NOMO-1 (cell line): ENCODE measurements at regions not wholly inside any gene's neighbourhood (a gene's known extent, or its start where the extent isn't known, plus 50 kb on each side); places are given as distances from the start of the nearest gene placed in this dataset.

Source experiments
- DNase-seq, 2 experiments: peaks; one replicate each; lab custom pipeline; 2025; ENCODE audit not compliant: unreplicated experiment in 2 of 2; lab: John Stamatoyannopoulos, UW

DNA sequence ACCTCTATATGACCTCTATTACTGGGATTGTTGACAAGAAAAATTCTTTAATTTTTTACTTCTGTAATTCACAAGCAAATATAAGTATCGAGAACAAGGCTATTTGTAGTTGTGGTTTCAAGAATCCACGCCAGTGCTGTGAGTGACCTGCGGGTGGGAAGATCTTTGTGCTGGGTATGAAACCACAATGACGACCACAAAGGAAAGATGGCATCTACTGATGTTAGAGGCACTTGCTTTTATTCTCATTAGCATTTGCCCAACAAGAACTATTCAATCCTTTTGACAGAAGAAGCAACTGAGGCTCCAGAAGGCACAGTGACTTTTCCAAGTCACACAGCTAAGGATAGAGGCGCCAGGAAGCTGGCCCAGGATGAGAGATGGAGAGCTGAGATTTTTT, 1054.9 kb downstream of the TBC1D22A start:
- DNase-seq: no peak

DNA sequence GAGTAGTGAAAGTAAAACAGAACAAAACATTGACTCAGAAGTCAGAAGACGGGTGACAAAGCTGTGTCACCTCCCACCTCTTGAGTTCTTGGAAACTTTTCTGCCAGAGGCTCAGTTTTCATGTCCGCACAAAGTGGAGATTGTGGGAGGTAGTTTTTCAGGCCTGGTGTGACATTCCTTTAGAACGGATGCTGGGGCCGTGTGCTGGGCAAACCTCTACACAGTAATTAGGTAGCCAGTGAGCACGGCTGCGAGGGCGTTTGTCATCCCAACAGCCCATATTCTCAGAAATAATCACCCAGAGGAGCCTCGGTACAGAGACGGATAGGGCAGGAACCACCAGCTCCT, 1054.4 kb downstream of the TBC1D22A start:
- no peak for DNase-seq

DNA sequence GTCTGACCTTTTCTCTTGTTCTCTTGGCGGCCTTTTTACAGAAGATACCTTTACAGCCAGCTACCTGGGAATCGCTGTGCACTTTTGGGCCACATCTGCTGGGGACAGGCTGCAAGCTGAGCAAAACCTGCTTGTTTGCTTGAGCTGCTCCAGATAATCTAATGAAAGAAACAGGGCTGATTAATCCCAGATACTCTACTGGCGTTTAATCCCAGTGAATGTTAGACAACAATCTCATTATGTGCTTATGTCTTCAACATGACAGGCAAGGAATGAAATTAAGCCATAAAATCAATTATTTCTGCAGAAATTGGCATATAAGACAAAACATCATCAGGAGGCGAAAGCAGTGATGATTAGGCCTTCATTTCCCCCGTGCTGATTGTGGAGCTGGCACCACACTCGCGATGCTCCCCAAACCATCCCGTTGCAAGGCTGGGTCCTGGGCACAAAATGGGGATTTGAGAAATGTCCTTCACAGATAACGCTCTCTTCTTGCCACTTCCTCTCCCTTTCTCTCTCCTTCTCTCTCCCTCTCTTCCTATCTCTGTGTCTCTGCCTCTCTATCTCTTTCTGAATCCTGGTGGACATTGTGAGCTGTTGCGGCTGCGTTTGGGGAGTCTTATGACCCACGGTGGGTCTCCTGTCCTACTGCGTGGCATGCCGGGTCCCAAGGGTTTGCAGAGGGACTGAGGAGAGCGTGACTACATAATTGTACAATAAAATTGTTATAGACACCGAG, 1053.8 kb downstream of the TBC1D22A start:
- DNase-seq: no peak

GRCh38 chr22:47814474-47814873, 1052.0 kb downstream of the TBC1D22A start:
- no peak for DNase-seq

- DNase-seq: no peak
Measured at GRCh38 chr22:47813661-47814060, 1051.2 kb downstream of the TBC1D22A start.

DNA sequence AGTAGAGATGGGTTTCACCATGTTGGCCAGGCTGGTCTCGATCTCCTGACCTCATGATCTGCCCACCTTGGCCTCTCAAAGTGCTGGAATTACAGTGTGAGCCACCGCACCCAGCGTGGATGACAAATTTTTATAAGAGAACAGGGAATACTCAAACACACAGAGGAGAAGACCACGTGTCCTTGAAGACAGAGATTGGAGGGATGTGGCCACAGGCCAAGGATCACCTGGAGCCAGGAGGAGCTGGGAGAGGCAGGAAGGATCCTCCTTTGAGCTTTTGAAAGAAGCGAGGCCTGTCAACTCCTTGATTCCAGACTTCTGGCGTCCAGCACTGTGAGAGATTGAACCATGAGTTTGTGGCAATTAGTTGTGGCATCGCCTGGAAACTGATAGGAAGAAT, 1049.5 kb downstream of the TBC1D22A start:
- DNase-seq: no peak

GRCh38 chr22:47810505-47811500, 1048.4 kb downstream of the TBC1D22A start:
- DNase-seq: no peak

DNA sequence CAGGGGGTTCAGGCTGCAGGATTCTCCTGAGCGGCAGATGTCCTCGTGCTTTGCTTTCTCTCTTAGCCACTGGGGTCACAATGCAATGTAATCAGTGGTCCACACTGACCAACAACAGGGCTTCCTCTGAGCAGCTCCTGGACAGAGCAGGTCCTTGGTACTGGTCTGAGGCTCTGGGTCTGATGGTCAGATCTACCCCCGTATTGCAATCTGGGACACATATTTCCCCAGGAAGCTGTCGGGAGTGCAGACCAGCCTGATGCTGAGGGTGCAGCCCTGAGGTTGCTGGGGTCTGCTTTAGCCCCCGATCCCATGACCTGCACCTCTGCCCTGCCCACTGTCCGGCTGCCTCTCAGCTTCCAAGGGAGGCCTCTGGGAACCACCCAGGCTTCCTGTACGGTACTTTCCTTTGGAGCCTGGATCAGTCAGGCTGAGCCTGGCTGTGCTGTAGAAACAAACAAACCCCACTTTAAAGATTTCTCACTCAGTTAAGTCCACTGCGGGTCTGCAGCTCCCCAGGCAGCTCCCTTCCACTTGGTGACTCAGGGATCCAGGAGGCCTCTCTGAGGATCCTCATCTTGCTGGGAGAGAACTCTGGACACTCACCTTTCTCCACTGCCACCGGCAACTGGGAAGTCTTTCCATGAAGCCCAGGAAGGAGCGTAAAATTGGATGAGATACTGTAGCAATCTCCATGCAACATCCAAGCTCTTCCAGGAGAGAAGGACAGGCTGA, 1046.6 kb downstream of the TBC1D22A start:
- no peak for DNase-seq

GRCh38 chr22:47808236-47808635, 1045.8 kb downstream of the TBC1D22A start:
- DNase-seq: no peak

DNA sequence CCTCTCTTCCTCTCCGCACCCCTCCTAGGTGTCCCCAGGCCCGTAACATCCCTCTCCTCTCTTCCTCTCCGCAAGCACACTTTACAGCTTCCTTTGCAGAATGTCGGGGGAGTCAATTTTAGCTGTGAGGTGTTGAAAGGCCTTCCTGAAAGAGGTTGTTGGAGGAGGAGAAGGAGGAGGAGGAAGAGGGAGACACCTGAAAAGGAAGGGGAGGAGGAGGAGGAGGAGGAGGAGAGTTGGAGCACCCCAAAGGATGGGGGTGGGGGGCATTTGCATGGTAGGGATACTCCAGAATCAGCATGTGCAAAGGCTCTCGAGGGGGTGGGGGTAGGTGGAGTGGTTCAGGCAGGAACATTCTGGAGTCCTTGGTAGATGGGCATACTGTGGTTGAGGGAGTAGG, 1045.1 kb downstream of the TBC1D22A start:
- DNase-seq: no peak

- DNase-seq: no peak
Measured at GRCh38 chr22:47806894-47807293, 1044.4 kb downstream of the TBC1D22A start.

DNA sequence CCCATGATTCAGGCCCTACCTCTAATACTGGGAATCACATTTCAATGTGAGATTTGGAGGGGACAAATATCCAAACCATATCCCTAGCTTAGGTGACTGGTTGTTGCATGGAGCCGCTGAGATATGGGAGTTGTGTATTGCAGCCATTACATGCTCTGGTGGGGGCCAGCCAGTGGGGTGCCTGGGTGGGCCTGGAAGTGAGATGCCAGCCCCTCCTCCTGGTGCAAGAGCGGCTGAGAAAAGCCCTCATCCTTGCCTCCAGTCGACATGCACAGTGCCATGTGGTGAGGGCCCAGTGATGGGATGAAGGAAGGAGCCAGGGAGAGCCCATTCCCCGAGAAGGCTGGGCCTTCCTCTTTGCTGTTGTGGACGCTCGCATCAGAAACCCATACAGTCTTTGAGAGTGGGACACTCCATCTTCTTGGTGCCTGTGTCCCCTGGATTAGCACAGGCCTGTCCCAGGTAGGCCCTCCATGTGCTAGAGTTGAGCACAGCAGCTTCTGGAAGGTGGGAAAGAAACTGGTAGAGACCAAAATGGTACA, 1043.0 kb downstream of the TBC1D22A start:
- DNase-seq: no peak

DNA sequence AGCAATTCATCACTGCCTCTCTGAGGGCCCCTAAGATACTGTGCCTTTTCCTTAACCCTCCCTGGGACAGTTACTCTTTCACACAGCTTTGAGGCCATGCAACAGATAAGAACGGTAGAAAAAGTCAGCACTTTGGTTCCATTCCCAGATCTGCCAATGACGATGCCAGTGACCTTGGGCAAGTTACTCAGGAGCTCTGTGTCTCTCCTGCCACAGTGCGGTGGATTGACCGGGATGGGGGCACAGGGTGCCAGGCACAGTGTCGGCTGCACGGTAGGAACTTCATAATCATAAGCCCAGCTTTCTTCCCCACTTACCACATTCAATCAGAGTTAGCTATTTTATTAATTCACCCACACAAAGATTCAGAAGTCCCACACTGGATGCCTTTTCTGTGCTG, 1041.8 kb downstream of the TBC1D22A start:
- DNase-seq: no peak

DNA sequence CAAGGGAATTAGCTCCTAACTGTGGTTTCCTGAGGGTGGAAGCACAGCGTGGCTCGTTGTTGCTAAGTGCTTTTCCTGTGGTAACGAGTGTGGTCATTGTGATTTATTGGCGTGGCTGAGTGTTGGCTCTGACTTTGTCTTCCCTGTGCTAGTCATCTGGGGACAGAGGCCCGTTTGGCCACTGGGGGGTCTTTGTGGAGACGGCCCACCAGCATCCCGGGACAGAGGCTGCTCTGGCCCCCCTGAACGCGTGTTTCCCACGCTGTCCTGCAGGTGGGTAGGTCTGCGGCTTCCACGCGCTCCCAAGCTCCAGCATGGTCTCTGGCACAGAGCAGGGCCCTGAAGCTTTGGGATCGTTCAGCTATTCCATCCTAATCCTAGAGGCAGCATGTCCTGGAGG, 1040.0 kb downstream of the TBC1D22A start:
- no peak for DNase-seq

DNA sequence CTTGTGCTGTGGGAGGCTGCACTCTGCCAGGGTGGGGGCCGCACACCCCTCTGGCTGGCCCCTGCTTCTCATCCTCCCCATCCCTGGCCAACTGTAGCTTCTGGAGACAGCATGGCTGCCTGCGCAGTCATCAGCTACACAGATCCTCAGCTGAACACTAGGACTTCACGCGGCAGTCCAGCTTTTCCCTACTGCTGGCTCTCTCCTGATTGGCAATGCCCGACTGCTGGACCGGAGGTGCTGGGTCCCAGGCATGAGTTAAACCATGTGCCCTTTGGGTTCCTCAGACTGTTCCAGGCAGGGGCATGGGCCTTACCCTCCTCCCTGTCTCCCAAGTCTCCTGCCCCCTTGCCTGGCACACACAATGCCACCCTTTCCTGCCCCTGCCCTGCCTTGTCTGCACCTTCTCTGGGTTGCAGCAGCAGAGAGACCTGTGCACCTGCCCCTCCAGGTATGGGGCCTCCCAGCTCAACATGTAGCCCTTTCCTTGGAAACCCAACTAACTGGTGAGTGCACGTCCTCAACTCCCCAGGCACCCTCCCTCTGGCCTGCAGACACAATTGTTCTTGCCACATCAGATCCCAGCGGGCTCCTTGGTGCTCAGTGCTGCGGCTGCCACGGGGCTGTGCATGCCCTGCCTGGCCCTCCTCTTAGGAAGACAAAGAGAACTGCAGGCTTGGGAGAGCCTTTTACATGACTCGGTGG, 1039.2 kb downstream of the TBC1D22A start:
- DNase-seq: no peak

DNA sequence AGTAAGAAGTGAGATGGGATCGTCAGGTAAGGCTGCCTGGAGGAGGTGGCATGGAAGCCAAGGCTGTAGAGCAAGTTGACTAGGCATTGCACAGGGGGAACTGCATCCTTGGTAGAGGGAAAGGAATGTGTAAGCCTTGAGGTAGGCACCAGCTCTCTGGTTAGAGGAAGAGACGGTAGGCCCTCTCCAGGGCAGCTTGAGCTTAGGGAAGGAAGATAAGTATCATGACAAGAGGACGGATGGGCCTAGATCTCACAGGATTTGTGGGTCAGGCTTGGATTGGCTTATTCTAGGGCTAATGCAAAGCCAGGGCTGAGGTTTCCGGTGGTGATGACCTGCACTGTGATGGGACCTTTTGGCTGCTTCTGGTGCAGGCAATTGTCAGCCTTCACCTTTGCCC, 1035.8 kb downstream of the TBC1D22A start:
- DNase-seq: no peak

- DNase-seq: no peak
Measured at GRCh38 chr22:47797342-47797945, 1035.0 kb downstream of the TBC1D22A start.

DNA sequence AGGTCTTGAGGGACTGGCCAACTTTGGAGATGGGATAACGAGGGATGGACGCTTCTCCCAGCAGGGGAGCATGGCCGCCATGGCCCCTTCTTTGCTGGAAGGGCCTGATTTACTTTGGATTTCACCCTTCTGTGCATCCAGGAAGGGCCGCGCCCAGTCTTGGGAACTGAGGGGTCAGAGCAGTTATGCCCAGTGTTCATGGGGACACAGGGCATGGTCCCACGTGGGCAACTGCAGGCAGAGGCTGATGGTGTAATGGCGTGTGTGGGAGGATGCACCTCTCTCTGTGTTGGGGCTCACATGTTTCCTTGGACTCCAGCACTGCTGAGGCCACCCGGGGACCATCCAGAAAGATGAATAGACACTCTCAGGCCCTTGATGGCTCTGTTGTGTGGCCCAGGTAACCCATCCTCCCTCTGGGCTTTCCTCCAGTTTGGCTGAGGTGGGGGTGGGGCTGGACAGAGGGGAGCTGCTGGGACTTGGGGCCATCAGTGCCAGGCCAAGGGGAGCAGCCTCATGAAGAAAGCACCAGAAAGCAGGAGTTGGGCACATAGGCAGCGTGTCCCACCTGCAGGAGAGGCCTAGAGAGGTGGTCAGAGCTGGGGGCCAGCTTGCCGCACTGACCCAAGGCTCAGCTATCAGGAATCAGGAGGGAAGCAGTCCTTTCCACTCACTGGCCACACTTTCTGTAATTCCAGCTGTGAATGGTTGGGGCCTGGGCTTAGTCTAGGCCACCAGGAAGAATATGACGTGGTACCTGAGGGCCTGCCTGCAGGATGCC, 1033.9 kb downstream of the TBC1D22A start:
- no peak for DNase-seq

DNA sequence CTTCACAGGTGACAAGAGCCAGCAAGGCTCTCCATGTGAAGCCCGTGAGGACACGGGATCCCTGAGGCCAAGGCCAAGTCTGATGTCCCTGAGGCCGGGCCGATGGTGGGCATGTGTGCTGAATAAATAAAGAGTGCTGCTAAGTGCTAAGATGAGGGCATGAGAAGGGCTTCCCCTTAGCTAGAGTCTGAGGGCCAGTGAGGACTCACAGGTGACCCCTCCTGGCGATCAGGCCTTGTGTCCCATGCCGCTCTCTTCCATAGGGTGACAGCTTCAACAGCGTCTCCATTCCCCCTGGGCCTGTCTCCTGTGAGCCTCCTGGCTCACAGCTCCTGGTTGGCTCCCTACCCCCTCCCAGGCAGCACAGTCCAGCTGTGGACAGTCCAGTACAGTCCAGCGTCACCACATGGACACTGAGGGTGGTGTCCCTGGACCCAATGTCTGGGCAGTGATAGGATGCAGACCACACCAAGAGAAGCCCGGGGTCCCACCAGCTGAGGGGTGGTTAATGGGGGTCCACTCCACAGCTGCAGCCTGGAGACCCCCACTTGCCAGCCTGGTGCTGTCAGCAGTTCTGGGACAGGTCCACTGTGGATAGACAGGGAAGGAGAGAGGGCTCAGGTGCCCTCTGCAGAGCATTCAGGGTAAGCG, 1033.2 kb downstream of the TBC1D22A start:
- no peak for DNase-seq
